Transverse colon (tissue), 4 donors: ENCODE measurements at regions not wholly inside any gene's neighbourhood (a gene's known extent, or its start where the extent isn't known, plus 50 kb on each side); places are given as distances from the start of the nearest gene placed in this dataset.

Experiments
- POLR2A ChIP-seq: fragments of 450-650 bp; IDR thresholded peaks from one replicate; pipeline ENCODE4 v1.6.1; 2016; ENCODE audit warnings: antibody characterized with exemption, mild to moderate bottlenecking, moderate library complexity
- POLR2AphosphoS5 ChIP-seq, 3 donors: sonication (generic); formaldehyde crosslinking; IDR thresholded peaks; one replicate each; pipeline ENCODE4 v1.6.1; 2016; ENCODE audit warnings: antibody characterized with exemption in 3 of 3
- TF ChIP-seq, protein P1 (sequence below), 5 experiments: fragments of 200-600 bp in 3 of 5; fragments of 450-650 bp in 2 of 5; sonication (generic) in 3 of 5; IDR thresholded peaks; 1 replicate in 2 of 5; 2 replicates in 3 of 5; pipeline ENCODE4 v1.5.1; 2016 to 2017; ENCODE audit warnings: antibody characterized with exemption in 5 of 5, inconsistent platforms in 3 of 5, mild to moderate bottlenecking in 2 of 5, moderate library complexity in 1 of 5

DNA sequence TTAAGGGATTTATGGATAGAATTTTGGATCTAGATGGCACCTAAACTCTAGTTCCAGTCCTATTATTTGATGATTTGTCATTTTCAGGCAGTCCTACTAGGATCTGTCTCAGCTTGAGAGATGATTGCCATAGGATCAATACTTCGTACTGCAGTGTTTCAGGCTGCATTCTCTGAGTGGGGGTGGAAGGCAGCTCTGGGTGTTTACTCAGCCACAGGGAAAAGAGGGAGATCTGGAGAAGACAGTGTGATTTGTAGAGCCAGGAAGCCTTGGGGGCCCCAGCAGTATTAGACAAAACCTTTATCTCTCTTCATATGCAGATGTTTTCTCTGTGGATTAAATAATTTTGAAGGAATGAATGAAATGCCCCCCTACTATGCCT is 188.4 kb upstream of the SYNPR start:
- TF ChIP-seq POLR2A (no peak), POLR2AphosphoS5 (IDR thresholded peaks at IDR 0.05) (no peak)
- TF ChIP-seq, protein P1, sequence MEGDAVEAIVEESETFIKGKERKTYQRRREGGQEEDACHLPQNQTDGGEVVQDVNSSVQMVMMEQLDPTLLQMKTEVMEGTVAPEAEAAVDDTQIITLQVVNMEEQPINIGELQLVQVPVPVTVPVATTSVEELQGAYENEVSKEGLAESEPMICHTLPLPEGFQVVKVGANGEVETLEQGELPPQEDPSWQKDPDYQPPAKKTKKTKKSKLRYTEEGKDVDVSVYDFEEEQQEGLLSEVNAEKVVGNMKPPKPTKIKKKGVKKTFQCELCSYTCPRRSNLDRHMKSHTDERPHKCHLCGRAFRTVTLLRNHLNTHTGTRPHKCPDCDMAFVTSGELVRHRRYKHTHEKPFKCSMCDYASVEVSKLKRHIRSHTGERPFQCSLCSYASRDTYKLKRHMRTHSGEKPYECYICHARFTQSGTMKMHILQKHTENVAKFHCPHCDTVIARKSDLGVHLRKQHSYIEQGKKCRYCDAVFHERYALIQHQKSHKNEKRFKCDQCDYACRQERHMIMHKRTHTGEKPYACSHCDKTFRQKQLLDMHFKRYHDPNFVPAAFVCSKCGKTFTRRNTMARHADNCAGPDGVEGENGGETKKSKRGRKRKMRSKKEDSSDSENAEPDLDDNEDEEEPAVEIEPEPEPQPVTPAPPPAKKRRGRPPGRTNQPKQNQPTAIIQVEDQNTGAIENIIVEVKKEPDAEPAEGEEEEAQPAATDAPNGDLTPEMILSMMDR (IDR thresholded peaks at IDR 0.05): no peak
